GM21737 (cell line): ENCODE measurements at regions not wholly inside any gene's neighbourhood (a gene's known extent, or its start where the extent isn't known, plus 50 kb on each side); places are given as distances from the start of the nearest gene placed in this dataset.
"Not testable (repeated sequence)": the region's sequence is repeated elsewhere in the genome, so short reads cannot be mapped to it uniquely, and the experiment has no call there.

Experiments used
- ATAC-seq: cut with Tn5 transposase; IDR thresholded peaks from one replicate; pipeline ENCODE4 v1.9.1; 2021; ENCODE audit warnings: mild to moderate bottlenecking, moderate library complexity; ENCODE audit not compliant: unreplicated experiment

- not testable (repeated sequence) for ATAC-seq
Observed at GRCh38 chr17:30713805-30714204, 110.7 kb downstream of the CRLF3 start.

DNA sequence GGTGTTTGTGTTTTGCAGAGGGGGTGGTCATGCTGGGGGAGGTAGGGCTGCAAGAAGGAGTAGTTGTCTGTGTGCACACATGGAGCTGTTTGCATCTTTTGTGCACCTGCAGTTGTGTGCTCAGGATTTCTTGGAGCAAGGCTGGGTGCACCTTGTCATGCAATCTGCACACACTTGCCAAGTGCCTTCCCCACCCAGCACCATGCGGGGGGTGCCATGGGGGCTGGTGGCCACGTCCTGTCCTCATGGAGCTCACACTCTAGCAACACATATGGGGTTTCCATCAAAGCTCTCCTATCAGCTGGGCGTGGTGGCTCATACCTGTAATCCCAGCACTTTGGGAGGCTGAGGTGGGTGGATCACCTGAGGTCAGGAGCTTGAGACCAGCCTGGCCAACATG, 111.6 kb downstream of the CRLF3 start:
- ATAC-seq, result not testable (repeated sequence)

- ATAC-seq, result not testable (repeated sequence)
Observed at GRCh38 chr17:30711626-30712507, 112.6 kb downstream of the CRLF3 start.

DNA sequence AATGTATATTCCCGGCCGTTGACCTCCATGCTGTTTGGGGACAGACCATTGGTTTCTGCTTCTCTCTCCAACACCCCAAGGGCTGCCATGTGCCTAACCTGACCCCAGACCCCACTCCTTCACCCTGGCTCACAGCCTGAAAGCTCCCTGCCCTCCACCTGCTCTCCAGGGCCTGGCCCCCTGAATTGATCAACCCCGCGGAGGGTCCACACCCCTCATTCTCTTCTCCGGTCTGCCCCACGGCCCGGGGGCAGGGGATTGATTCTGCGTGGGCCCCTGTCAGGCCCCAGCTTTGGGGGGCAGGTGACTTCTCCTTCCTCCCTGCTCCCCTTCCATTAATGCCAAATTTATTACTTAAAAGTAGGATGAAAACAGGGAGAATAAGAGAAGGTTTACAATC, 113.3 kb downstream of the CRLF3 start:
- not testable (repeated sequence) for ATAC-seq

- ATAC-seq, result not testable (repeated sequence)
Observed at GRCh38 chr17:30710276-30711088, 114.0 kb downstream of the CRLF3 start.

GRCh38 chr17:30709561-30710275, 114.8 kb downstream of the CRLF3 start:
- ATAC-seq, result not testable (repeated sequence)

- not testable (repeated sequence) for ATAC-seq
Observed at GRCh38 chr17:30709096-30709495, 115.4 kb downstream of the CRLF3 start.

- peak; percentile 52 for ATAC-seq
Observed at GRCh38 chr17:30708241-30709078, 116.0 kb downstream of the CRLF3 start.

DNA sequence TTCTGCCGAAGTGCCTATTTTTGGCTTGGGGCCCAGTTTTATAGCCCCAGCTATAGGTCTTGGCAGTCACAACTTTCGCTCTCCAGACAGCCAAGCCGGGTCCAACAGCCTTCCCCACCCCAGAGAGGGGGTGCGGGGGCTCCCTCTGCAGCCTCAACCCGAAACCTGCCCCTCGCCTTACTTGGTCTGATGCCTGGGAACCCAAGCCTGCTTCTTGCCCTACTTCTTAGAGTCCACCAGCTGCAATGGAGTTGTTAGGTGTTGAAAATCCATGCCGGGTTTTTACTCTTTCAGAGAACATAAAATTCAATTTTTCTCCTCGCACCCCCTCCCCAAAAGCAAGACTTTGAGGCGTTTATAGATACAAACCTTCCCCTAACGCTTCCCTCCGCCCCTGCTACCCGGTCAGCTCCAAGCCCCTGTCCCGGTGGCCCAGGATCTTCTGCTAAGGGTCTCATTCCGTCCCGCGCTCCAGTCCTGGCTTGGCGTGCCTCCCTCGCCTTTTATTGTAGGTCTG, 116.7 kb downstream of the CRLF3 start:
- not testable (repeated sequence) for ATAC-seq

- ATAC-seq, result not testable (repeated sequence)
Observed at GRCh38 chr17:30706461-30707335, 117.8 kb downstream of the CRLF3 start.

DNA sequence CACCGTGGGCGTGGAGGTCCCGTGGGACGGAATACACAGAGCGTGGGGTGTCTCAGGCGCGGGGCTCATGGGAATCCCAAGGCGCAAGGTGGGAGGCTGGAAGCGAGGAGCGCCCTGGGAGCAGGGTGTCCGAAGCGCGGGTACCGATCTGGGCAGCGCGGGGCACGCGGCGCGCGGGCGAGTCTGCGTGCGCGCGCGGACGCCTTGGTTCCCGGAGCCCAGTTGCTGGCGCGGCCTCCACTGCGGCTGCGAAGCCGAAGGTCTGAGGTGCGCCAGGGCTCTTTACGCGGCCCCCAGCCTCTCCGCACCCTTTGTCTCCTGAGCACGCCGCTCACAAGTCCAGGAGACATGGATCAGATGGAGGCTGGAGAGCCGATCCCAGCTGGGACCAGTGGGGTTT, 118.5 kb downstream of the CRLF3 start:
- ATAC-seq, result not testable (repeated sequence)

GRCh38 chr17:30701498-30701989, 122.9 kb downstream of the CRLF3 start:
- no peak for ATAC-seq

DNA sequence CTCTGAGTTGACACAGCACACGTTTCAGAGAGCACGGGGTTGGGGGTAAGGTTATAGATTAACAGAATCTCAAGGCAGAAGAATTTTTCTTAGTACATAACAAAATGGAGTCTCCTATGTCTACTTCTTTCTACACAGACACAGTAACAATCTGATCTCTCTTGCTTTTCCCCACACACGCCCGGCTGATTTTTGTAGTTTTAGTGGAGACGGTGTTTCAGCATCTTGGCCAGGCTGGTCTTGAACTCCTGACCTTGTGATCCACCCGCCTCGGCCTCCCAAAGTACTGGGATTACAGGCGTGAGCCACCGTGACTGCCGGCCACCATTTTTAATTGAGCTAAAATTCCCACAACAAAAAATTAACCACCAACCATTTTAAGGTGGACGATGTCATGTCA, 123.7 kb downstream of the CRLF3 start:
- ATAC-seq, result not testable (repeated sequence)

- ATAC-seq, result not testable (repeated sequence)
Observed at GRCh38 chr17:30697619-30698460, 126.7 kb downstream of the CRLF3 start.

- no peak for ATAC-seq
Observed at GRCh38 chr17:30696234-30696633, 128.3 kb downstream of the CRLF3 start.

DNA sequence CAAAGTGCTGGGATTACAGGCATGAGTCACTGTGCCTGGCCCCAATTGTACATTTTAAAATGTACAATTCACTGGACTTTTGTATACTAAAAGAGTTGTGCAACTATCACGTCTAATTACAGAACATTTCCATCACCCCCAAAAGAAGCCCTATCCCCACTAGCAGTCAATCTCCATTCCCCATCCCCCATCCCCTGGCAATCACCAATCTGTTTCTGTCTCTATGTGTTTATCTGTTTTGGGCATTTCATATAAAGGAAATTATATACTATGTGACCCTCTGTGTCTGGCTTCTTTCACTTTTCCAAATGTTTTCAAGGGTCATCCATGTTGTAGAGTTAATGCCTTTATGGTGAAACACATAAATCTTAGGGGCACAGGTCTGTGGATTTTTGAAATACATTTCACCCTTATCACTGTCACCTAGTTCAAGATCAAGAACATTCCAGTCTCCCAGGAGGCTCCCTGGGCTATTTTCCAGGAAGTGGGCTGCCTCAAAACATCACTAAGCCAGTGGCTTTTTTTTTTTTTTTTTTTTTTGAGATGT, 129.2 kb downstream of the CRLF3 start:
- ATAC-seq, result not testable (repeated sequence)

GRCh38 chr17:30693772-30694171, 130.7 kb downstream of the CRLF3 start:
- not testable (repeated sequence) for ATAC-seq
